HG02981 (cell line): ENCODE measurements at regions not wholly inside any gene's neighbourhood (a gene's known extent, or its start where the extent isn't known, plus 50 kb on each side); places are given as distances from the start of the nearest gene placed in this dataset.

ENCODE experiments used
- ATAC-seq: cut with Tn5 transposase; IDR thresholded peaks from one replicate; pipeline ENCODE4 v1.9.1; 2021; ENCODE audit warnings: mild to moderate bottlenecking, moderate library complexity; ENCODE audit not compliant: unreplicated experiment

- ATAC-seq, result no peak
These were observed 811.2 kb downstream of the BRINP1 start for GRCh38 chr9:118558026-118558425.

DNA sequence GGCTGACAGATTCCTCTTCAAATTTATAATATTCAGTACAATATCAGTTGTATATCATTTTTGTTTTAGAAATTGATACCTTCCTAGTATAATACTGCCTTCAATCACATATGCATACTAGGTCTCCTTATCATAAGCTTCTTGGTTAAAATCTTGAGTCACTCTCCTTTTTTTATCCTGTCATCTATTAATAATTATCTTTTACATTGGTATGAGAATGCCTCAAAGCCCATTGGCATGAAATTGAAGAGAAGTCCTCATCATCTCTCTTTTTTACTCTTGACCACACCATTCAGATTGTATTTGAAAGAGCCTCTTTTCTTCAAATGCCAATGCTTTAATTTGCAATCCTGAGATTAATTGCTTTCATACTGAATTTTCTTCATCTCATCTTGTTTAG lies 810.3 kb downstream of the BRINP1 start:
- ATAC-seq, result no peak

- ATAC-seq, result no peak
These were observed 808.2 kb downstream of the BRINP1 start for GRCh38 chr9:118561051-118561450.

DNA sequence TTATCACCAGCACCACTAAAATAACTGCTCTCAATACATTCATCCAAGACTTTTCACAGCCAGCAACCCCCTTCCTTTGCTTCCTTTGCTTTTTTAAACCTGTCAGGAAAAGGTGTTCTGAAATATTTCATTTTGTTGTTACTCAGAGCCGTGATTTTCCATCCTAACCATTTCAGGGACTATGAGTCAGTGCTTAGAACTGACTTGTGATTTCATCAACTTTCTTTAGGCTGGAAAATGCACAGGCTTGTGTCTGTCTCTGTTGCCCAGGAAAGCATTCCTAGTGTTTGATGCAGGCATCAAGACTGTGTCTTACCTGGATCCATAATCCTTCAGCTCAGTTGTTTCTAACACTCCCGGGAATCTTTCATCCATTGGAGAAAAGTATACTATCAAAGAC lies 805.6 kb downstream of the BRINP1 start:
- no peak for ATAC-seq

GRCh38 chr9:118567861-118568260 lies 801.4 kb downstream of the BRINP1 start:
- no peak for ATAC-seq

DNA sequence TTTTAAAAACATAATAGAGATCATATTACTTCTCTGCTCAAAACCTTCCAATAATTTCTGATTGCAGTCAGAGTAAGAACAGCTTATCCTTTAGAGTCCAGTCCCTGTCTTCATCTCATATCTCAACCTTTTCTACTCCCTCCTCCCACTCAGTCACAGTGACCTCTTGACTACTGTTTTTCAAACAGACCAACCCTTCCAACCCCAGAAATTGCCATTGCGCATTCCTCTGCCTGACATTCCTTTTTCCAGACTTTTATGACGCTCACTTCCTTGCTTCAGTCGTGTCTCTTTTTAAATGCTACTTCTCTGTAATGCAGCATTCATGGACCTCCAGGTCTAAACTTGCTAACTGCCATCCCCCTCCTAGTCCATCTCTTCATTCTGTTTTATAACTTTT lies 800.5 kb downstream of the BRINP1 start:
- no peak for ATAC-seq

- no peak for ATAC-seq
These were observed 800.1 kb downstream of the BRINP1 start for GRCh38 chr9:118569148-118569547.

- no peak for ATAC-seq
These were observed 799.2 kb downstream of the BRINP1 start for GRCh38 chr9:118570066-118570465.

- ATAC-seq, result no peak
These were observed 793.7 kb downstream of the BRINP1 start for GRCh38 chr9:118575341-118576070.

GRCh38 chr9:118577121-118577520 lies 792.1 kb downstream of the BRINP1 start:
- ATAC-seq, result no peak

GRCh38 chr9:118578467-118578866 lies 790.8 kb downstream of the BRINP1 start:
- no peak for ATAC-seq

DNA sequence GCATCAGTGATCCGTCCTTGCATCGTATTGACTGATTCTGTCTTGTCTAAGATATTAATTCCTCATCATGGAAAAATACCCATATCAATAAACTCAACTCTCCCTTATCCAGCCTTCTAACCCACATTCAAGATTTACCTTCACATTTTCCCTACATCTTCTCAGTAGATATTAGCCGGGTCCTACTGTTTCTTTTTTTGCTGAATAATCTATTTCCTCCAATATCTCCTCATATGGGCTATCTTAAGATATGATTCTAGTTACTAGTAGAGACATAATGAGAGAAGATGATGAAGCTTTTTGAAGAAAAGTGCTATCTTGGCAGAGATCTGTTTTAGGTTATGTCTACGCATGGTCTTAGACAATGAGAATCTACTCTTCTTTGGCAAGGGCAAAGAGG lies 785.8 kb downstream of the BRINP1 start:
- no peak for ATAC-seq

DNA sequence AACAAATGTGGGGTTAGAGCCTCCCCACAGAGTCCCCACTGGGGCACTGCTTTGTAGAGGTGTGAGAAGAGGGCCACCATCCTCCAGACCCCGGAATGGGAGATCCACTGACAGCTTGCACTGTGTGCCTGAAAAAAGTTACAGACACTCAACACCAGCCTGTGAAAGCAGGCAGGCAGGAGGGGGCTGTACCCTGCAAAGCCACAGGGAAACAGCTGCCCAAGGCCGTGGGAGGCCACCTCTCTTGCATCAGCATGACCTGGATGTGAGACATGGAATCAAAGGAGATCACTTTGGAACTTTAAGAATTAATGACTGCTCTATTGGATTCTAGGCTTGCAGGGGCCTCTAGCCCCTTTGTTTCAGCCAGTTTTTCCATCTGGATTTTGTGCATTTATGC lies 782.3 kb downstream of the BRINP1 start:
- no peak for ATAC-seq

DNA sequence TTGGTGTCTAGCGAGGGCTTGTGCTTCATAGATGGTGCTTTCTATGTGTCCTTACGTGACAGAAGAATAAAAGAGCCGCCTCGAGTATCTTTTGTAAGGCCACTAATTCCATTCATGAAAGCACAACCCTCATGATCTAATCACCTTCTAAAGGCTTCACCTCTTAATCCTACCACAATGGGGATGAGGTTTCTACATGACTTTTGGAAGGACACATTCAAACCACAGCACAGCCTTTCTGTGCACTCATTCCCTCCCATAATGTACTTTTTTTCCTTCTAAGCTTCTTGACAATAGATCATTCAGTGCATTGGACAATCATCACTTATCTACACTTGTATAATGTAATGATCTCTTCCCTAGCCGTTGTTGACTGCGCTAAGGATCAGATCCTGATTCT lies 774.8 kb downstream of the BRINP1 start:
- ATAC-seq, result no peak

GRCh38 chr9:118595719-118596305 lies 773.4 kb downstream of the BRINP1 start:
- ATAC-seq, result no peak

DNA sequence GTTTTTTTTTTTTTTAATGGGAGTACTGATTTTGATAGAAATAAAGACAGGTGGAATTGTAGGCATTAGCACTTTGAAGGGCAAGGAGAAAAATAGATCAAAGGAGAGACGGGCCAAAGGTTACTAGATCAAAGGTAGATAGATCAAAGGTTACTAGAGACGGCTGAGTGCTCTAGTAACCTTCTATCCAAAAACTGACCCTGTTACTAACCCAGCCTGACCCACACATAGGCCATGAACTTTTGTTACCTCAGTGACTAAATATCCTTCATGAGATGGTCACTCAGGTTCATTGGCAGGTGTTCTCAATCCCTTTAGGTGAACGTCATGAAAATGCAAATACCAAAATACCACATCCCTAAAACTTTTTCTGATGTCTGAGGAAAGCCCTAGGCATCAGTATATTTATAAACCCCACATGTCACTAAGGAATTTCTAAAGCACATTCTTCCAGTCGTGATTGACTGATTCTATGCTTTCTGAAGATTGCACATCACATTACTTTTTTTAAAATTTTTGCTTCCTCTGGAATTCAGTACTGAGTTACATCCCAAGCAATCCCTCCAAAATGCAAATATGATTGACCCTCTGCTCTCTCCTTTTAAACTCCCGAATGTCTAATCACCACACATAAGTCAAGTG lies 772.7 kb downstream of the BRINP1 start:
- no peak for ATAC-seq

GRCh38 chr9:118606668-118607067 lies 762.6 kb downstream of the BRINP1 start:
- no peak for ATAC-seq

GRCh38 chr9:118609355-118610044 lies 759.7 kb downstream of the BRINP1 start:
- no peak for ATAC-seq

GRCh38 chr9:118612201-118612600 lies 757.0 kb downstream of the BRINP1 start:
- ATAC-seq, result no peak

- ATAC-seq, result no peak
These were observed 755.2 kb downstream of the BRINP1 start for GRCh38 chr9:118613996-118614395.

GRCh38 chr9:118618084-118618483 lies 751.2 kb downstream of the BRINP1 start:
- ATAC-seq, result no peak

GRCh38 chr9:118618849-118619248 lies 750.4 kb downstream of the BRINP1 start:
- ATAC-seq, result no peak
